GM12892 (cell line): ENCODE measurements at regions not wholly inside any gene's neighbourhood (a gene's known extent, or its start where the extent isn't known, plus 50 kb on each side); places are given as distances from the start of the nearest gene placed in this dataset.
"Not testable (repeated sequence)": the region's sequence is repeated elsewhere in the genome, so short reads cannot be mapped to it uniquely, and the experiment has no call there.

Source experiments
- POLR2A ChIP-seq: IDR thresholded peaks from 2 replicates; pipeline ENCODE4 v1.6.1; 2011; ENCODE audit warnings: low read depth, low read length, control low read depth
- POLR2AphosphoS5 ChIP-seq: IDR thresholded peaks from 2 replicates; pipeline ENCODE4 v1.6.1; 2011; ENCODE audit warnings: low read depth, low read length, control low read depth
- TAF1 ChIP-seq: IDR thresholded peaks from 2 replicates; pipeline ENCODE4 v1.6.1; 2011; ENCODE audit warnings: low read depth, mild to moderate bottlenecking, control low read depth, low read length, borderline replicate concordance

GRCh38 chrX:13480780-13481179 lies 88.6 kb upstream of the EGFL6 start:
- not testable (repeated sequence) for TF ChIP-seq POLR2AphosphoS5, POLR2A, TAF1
